ENCODE measurements at regions not wholly inside any gene's neighbourhood (a gene's known extent, or its start where the extent isn't known, plus 50 kb on each side); places are given as distances from the start of the nearest gene placed in this dataset.

DNA sequence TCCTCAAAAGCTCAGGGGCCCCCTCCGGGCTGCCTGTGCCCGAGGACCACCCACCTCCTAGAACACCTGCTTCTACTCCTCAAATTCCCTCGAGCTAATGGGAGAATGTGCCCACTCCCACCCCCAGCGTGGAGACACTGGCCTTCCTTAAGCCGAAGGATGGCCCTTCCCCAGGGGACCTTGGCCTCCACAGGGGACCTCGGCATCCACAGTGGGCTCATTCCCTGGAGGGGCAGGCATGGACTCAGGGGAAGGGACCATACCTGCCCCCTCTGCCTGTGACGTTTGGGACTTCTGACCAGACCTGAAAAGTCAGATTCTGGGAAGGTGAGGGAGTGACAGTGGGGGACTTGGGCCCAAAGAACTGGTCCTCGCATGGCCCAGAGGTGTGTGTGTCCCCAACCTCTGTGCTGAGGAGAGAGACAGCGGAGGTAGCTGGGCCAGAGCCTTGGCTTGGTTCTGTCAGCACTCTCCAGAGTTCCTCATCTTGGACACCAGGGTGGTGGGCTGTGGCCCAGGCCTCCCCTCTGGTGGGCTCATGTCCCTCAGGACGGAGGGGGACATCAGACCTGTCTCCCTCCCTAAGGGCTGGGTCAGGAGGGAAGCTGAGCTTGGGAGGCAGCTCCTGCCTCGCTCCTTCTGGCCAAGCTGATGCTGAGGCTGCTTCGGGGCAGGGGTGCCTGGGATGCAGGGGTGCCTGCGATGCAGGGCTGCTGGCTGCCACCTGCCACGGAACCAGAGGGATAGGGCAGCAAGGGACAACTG is 240.4 kb downstream of the HAUS1 start:
- TF ChIP-seq, protein P1, sequence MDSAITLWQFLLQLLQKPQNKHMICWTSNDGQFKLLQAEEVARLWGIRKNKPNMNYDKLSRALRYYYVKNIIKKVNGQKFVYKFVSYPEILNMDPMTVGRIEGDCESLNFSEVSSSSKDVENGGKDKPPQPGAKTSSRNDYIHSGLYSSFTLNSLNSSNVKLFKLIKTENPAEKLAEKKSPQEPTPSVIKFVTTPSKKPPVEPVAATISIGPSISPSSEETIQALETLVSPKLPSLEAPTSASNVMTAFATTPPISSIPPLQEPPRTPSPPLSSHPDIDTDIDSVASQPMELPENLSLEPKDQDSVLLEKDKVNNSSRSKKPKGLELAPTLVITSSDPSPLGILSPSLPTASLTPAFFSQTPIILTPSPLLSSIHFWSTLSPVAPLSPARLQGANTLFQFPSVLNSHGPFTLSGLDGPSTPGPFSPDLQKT (IDR thresholded peaks at IDR 0.05; ENCODE audit: borderline replicate concordance, low read depth, low read length): no peak
- TF ChIP-seq, protein P2, sequence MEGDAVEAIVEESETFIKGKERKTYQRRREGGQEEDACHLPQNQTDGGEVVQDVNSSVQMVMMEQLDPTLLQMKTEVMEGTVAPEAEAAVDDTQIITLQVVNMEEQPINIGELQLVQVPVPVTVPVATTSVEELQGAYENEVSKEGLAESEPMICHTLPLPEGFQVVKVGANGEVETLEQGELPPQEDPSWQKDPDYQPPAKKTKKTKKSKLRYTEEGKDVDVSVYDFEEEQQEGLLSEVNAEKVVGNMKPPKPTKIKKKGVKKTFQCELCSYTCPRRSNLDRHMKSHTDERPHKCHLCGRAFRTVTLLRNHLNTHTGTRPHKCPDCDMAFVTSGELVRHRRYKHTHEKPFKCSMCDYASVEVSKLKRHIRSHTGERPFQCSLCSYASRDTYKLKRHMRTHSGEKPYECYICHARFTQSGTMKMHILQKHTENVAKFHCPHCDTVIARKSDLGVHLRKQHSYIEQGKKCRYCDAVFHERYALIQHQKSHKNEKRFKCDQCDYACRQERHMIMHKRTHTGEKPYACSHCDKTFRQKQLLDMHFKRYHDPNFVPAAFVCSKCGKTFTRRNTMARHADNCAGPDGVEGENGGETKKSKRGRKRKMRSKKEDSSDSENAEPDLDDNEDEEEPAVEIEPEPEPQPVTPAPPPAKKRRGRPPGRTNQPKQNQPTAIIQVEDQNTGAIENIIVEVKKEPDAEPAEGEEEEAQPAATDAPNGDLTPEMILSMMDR (tag by site-specific recombination; IDR thresholded peaks at IDR 0.05): no peak
- TF ChIP-seq SP3 (tag by site-specific recombination; IDR thresholded peaks at IDR 0.05): no peak
- no peak for TF ChIP-seq GLIS1 (tag by site-specific recombination; IDR thresholded peaks at IDR 0.05)
- no peak for TF ChIP-seq REPIN1 (tag by site-specific recombination; IDR thresholded peaks at IDR 0.05; ENCODE audit: low read depth)
- no peak for TF ChIP-seq SP2 (tag by site-specific recombination; IDR thresholded peaks at IDR 0.05)
- TF ChIP-seq ZNF114 (tag by site-specific recombination; IDR thresholded peaks at IDR 0.05): no peak
- TF ChIP-seq ZIC2 (tag by site-specific recombination; IDR thresholded peaks at IDR 0.05): no peak
- no peak for TF ChIP-seq EGR2 (tag by site-specific recombination; IDR thresholded peaks at IDR 0.05; ENCODE audit: low read depth)
- TF ChIP-seq ZNF175 (tag by site-specific recombination; IDR thresholded peaks at IDR 0.05): no peak
